WI38 (cell line): ENCODE measurements at regions not wholly inside any gene's neighbourhood (a gene's known extent, or its start where the extent isn't known, plus 50 kb on each side); places are given as distances from the start of the nearest gene placed in this dataset.

ENCODE experiments used
- H3K4me3 ChIP-seq: 2 replicates; pipeline ENCODE4 v1.5.1; 2011; ENCODE audit warnings: low read depth, mild to moderate bottlenecking, control low read depth, low read length
- TF ChIP-seq, protein P1 (sequence below): IDR thresholded peaks from 2 replicates; pipeline ENCODE4 v1.5.1; 2012; ENCODE audit warnings: low read depth, mild to moderate bottlenecking, control low read depth, low read length

DNA sequence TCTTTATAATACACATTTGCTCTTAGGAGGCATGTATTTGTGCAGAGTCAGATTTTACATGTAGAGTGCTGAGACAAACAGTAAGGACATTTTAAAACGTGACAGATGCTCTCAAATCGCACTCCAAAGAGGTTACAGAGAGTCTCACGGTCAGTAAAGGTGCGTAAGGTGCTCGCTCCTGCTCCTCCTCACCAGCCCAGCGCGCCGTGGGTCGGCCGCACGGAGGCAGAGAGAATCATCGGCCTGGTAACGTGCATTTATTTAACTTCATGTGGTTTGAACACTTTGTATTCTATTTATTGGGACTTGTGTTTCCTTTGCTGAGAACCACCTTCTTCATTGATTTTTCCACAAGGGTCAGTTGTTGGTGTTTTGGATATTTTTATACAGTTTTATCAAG lies 900.1 kb downstream of the BRD1 start:
- H3K4me3 ChIP-seq = no peak overlapping the region
- TF ChIP-seq, protein P1, sequence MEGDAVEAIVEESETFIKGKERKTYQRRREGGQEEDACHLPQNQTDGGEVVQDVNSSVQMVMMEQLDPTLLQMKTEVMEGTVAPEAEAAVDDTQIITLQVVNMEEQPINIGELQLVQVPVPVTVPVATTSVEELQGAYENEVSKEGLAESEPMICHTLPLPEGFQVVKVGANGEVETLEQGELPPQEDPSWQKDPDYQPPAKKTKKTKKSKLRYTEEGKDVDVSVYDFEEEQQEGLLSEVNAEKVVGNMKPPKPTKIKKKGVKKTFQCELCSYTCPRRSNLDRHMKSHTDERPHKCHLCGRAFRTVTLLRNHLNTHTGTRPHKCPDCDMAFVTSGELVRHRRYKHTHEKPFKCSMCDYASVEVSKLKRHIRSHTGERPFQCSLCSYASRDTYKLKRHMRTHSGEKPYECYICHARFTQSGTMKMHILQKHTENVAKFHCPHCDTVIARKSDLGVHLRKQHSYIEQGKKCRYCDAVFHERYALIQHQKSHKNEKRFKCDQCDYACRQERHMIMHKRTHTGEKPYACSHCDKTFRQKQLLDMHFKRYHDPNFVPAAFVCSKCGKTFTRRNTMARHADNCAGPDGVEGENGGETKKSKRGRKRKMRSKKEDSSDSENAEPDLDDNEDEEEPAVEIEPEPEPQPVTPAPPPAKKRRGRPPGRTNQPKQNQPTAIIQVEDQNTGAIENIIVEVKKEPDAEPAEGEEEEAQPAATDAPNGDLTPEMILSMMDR = no peak

DNA sequence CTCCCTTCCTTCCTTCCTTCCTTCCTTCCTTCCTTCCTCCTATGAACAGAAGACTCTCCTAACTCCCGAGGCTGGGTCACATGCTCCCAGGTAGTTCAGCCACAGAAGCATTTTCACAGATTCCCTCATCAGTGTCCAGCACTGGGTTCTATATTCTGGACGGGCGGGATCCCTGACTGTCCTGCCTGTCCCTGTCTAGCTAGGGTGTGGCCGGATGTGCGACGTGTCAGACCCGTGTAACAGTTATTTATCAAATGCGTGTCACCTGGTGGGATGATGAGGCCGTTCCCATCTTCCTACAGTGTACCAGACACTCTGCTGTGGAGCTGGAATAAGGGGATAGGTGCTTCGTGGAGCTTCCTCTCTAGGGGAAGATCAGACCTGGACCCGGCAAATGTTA lies 901.0 kb downstream of the BRD1 start:
- no peak overlapping the region for H3K4me3 ChIP-seq
- TF ChIP-seq, protein P1 = no peak

DNA sequence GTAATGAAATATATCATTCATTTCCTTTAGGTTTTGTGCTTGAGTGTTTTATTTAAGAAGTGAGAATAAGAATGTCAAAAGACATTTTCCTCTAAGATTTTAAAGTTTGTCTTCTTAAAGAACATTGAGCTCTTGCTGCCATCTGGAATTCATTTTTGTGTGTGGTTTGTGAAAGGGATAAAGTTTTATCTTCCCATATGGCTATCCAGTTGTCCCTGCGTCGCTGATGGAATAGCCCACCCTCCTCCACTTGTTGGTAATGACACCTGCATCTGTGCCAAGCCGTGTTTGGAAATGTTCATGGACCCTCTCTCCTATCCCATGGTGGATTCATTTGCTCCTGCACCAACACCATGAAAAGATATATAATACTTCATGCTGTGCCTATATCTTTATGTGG lies 901.5 kb downstream of the BRD1 start:
- no peak overlapping the region for H3K4me3 ChIP-seq
- TF ChIP-seq, protein P1 = no peak

DNA sequence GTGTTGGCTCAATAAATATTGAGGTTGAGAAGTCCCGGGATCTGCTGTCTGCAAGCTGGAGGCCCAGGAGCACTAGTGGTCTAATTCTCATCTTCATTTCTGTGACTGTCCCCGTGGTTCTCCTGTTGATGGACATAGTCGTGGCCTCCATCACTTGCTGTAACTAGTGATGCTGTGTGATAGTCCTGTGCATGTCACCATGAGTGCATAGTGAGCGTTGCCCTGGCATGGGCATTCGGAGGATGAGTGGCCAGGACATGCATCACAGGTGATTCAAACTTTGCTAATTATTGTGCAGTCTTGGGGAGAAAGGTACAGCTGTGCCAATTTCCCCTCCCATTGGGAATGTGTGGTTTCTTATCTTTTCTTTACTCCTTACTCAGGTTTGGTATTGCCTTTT lies 902.2 kb downstream of the BRD1 start:
- TF ChIP-seq, protein P1 = no peak
- no peak overlapping the region for H3K4me3 ChIP-seq

DNA sequence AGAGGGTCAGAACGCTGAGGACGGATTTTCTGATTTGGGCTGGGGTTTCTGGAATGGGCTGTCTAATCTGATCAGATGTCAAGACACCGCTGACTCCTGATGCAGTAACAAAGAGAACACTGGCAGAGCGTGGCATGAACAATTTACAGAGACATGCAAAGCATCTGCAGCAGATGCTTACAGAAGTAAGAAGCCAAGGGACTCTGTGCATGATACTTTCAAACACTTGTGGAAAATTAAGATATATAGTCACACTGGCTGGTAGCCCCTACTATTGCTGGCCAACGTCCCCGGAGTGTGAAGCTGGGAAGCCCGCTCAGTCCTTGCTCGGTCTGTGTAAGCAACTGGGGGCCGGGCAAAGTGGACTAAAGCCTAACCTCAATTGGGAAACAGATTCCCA lies 903.7 kb downstream of the BRD1 start:
- H3K4me3 ChIP-seq = no peak overlapping the region
- TF ChIP-seq, protein P1 = no peak

DNA sequence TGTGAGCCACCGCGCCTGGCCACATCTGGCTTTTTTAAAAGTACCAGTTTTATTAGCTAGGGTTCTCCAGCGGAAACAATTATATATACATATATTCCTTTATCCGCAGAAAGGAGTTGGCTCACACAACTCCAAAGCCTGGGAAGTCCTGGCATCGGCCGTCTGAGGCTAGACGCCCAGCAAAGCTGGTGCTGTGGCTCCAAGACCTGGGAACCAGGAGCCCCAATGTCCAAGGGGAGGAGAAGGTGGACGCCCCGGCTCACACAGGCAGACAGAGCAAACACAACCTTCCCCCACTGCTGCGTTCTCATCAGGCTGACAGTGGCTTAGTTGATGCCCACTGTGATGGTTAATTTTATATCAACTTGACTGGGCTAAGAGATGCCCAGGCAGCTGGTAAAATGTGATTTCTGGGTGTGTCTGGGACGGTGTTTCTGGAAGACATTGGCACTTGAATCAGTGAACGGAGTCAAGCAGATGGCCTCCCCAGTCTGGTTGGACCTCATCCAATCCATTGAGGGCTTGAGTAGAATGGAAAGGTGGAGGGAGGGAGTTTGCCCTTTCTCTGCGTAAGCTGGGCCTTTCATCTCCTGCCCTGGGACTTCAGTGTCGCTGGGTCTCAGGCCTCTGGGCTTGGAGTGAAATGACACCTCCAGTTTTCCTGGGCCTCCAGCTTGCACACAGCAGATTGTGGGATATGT lies 904.4 kb downstream of the BRD1 start:
- H3K4me3 ChIP-seq = no peak overlapping the region
- TF ChIP-seq, protein P1 = no peak

DNA sequence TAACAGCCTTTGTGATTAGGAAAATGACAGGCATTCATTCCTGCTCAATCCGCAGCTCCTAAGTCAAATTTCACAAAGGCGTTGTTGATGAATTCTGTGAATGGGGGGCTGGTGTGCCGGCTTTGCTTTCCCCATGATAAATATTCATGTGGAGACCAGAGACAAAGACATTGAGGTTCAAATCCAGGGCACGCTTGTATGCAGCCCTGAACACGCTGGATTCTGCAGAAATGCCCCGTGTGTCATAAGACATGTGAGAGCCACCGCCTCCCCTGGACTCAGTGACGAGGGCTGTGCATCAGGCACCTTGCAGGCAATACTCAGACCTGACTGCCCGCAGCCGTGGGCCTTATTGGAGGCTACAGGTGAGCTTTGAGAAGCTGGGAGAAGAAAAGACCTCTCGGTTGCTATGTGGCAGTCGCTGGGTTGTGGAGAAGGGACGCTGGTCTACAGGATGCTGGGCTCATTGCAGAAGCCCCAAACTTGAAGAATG lies 906.2 kb downstream of the BRD1 start:
- no peak overlapping the region for H3K4me3 ChIP-seq
- TF ChIP-seq, protein P1 = no peak
